ENCODE measurements at regions not wholly inside any gene's neighbourhood (a gene's known extent, or its start where the extent isn't known, plus 50 kb on each side); places are given as distances from the start of the nearest gene placed in this dataset.

DNA sequence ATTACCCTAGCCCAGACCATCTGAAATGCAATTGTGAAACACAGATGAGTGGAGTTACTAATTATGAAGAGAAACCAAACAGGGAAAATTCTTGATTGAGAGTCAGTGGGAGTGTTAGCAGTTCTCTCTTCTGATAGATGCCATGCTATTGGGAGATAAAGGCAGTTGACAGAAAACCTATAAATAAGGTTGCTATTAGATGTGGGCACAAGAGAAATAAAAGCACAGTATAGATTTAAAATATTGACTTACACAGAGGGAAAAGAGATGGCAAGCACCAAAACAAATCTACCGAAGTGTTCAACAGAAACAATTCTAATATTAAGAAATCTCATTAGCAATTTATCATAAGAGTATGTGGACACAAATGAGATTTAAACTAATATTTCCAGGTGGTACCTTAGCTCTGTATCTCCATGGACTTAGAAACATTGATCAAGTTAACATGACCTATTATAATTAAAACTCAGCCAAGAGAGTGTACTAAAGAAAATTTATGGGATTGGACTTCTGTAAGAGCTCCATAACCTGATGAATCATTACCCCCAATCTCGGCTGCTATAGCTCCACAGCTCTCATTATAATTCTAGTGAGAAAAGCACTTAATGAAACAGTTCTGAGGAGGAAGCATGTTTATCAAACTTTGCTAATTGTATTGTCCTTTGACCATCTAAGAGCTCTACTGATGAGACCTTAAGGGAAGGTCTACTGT is 665.0 kb upstream of the RIOK2 start:
- H3K27ac ChIP-seq (replicated peaks), result no peak overlapping the region
- no peak for TF ChIP-seq POLR2AphosphoS5 (IDR thresholded peaks at IDR 0.05; ENCODE audit: low read depth)
- no peak for TF ChIP-seq SPI1 (IDR thresholded peaks at IDR 0.05; ENCODE audit: borderline replicate concordance, low read depth)
- no peak for TF ChIP-seq GABPA (IDR thresholded peaks at IDR 0.05; ENCODE audit: low read depth)
- TF ChIP-seq, protein P1, sequence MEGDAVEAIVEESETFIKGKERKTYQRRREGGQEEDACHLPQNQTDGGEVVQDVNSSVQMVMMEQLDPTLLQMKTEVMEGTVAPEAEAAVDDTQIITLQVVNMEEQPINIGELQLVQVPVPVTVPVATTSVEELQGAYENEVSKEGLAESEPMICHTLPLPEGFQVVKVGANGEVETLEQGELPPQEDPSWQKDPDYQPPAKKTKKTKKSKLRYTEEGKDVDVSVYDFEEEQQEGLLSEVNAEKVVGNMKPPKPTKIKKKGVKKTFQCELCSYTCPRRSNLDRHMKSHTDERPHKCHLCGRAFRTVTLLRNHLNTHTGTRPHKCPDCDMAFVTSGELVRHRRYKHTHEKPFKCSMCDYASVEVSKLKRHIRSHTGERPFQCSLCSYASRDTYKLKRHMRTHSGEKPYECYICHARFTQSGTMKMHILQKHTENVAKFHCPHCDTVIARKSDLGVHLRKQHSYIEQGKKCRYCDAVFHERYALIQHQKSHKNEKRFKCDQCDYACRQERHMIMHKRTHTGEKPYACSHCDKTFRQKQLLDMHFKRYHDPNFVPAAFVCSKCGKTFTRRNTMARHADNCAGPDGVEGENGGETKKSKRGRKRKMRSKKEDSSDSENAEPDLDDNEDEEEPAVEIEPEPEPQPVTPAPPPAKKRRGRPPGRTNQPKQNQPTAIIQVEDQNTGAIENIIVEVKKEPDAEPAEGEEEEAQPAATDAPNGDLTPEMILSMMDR (IDR thresholded peaks at IDR 0.05; ENCODE audit: insufficient read depth, low read length), result no peak
- TF ChIP-seq, protein P2, sequence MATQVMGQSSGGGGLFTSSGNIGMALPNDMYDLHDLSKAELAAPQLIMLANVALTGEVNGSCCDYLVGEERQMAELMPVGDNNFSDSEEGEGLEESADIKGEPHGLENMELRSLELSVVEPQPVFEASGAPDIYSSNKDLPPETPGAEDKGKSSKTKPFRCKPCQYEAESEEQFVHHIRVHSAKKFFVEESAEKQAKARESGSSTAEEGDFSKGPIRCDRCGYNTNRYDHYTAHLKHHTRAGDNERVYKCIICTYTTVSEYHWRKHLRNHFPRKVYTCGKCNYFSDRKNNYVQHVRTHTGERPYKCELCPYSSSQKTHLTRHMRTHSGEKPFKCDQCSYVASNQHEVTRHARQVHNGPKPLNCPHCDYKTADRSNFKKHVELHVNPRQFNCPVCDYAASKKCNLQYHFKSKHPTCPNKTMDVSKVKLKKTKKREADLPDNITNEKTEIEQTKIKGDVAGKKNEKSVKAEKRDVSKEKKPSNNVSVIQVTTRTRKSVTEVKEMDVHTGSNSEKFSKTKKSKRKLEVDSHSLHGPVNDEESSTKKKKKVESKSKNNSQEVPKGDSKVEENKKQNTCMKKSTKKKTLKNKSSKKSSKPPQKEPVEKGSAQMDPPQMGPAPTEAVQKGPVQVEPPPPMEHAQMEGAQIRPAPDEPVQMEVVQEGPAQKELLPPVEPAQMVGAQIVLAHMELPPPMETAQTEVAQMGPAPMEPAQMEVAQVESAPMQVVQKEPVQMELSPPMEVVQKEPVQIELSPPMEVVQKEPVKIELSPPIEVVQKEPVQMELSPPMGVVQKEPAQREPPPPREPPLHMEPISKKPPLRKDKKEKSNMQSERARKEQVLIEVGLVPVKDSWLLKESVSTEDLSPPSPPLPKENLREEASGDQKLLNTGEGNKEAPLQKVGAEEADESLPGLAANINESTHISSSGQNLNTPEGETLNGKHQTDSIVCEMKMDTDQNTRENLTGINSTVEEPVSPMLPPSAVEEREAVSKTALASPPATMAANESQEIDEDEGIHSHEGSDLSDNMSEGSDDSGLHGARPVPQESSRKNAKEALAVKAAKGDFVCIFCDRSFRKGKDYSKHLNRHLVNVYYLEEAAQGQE (IDR thresholded peaks at IDR 0.05; ENCODE audit: insufficient replicate concordance, low read depth), result no peak
- no peak overlapping the region for H3K4me3 ChIP-seq (replicated peaks; ENCODE audit: insufficient read depth, low read length)
- DNase-seq (ENCODE audit: low read depth in 1 of 2, low spot score in 1 of 2), result no peak
- H3K27me3 ChIP-seq (ENCODE audit: insufficient read depth, poor library complexity, severe bottlenecking), result no peaks in the 10 kb centered on the region

DNA sequence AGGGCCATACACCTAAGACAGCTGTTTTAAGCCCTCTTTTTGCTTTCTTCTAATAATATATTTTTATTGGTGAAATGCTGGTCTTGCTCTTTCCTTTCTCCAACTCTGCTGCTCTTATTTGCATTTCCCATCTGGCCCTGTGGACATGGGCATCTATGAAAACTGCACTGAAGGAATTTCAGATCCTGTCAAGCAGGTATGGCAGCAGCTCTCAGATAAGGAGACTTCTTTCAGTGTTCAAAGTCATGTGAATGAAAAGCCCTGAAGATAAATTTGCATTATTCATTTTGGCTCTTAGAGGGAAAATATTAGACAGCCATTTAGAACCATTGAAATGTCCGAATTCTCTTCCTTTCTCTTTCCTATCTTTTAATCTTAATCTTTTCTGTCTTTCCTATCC is 668.0 kb upstream of the RIOK2 start:
- Histone ChIP-seq H3K4me3 (replicated peaks; ENCODE audit: insufficient read depth, low read length) (no peak overlapping the region), H3K27ac (replicated peaks) (no peak overlapping the region), H3K27me3 (ENCODE audit: insufficient read depth, poor library complexity, severe bottlenecking) (no peaks in the 10 kb centered on the region)
- TF ChIP-seq, protein P2 (IDR thresholded peaks at IDR 0.05; ENCODE audit: insufficient replicate concordance, low read depth), result no peak
- TF ChIP-seq, protein P1 (IDR thresholded peaks at IDR 0.05; ENCODE audit: insufficient read depth, low read length), result no peak
- TF ChIP-seq GABPA (IDR thresholded peaks at IDR 0.05; ENCODE audit: low read depth) (no peak), POLR2AphosphoS5 (IDR thresholded peaks at IDR 0.05; ENCODE audit: low read depth) (no peak), SPI1 (IDR thresholded peaks at IDR 0.05; ENCODE audit: borderline replicate concordance, low read depth) (no peak)
- DNase-seq (ENCODE audit: low read depth in 1 of 2, low spot score in 1 of 2), result no peak

DNA sequence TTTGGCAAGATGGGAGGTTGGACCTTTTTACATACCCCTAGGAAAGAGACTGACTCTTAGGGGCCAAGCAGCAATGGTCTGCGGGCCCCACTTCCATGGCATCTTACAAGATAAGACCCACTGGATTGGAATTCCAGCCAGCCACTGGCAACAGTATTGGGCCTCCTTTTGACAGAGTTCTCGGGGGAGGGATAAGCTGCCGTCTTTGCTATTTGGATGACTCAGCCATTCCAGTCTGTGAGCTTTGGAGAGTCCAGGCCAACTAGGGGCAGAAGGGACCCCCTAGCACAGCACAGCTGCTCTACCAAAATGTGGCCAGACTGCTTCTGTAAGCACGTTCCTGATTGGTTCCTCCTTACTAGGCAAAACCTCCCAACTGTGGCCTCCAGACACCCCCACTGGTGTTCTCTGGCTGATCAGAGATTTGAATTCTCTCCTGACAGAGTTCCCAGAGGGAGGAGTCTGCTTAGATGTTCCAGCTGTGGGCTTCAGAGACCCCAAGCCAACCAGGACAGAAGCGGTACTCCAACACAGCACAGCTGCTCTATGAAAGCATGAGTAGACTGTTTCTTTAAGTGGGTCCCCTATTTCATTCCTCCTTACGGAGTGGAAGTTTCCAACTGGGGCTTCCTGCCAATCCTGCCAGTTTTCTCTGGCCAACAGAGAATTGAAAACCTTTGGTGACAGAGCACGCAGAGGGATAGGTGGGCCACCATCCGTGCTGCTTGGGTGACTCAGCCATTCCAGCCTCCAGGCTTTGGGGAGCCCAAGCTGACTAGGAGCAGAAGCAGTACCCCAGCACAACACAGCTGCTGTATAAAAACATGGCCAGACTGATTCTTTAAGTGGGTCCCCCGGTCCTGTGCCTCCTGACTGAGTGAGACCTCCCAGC is 672.1 kb upstream of the RIOK2 start:
- DNase-seq (ENCODE audit: low read depth in 1 of 2, low spot score in 1 of 2), result no peak
- TF ChIP-seq POLR2AphosphoS5 (IDR thresholded peaks at IDR 0.05; ENCODE audit: low read depth) (no peak), GABPA (IDR thresholded peaks at IDR 0.05; ENCODE audit: low read depth) (no peak), SPI1 (IDR thresholded peaks at IDR 0.05; ENCODE audit: borderline replicate concordance, low read depth) (no peak)
- TF ChIP-seq, protein P2 (IDR thresholded peaks at IDR 0.05; ENCODE audit: insufficient replicate concordance, low read depth), result no peak
- TF ChIP-seq, protein P1 (IDR thresholded peaks at IDR 0.05; ENCODE audit: insufficient read depth, low read length), result no peak
- H3K27ac ChIP-seq (replicated peaks), result no peak overlapping the region

More for the DNA sequence above, 672.1 kb upstream of the RIOK2 start:
- Histone ChIP-seq H3K27me3 (ENCODE audit: insufficient read depth, poor library complexity, severe bottlenecking) (no peaks in the 10 kb centered on the region), H3K4me3 (replicated peaks; ENCODE audit: insufficient read depth, low read length) (no peak overlapping the region)
